GM12878 (cell line): ENCODE measurements at regions not wholly inside any gene's neighbourhood (a gene's known extent, or its start where the extent isn't known, plus 50 kb on each side); places are given as distances from the start of the nearest gene placed in this dataset.

ENCODE experiments used
- ATAC-seq: fragments of 200-7000 bp; cut with Tn5 transposase; 3 replicates; pipeline ENCODE4 v1.9.1; 2020; ENCODE audit warnings: mild to moderate bottlenecking, moderate library complexity
- BruUV-seq: library from RNA; stranded (reverse); fragments of 400-500 nt; replicated peaks from 2 replicates; lab custom pipeline; 2021; lab: Mats Ljungman, UMichigan
- CTCF ChIA-PET: fragments of 300-600 bp; sonication (Branson Sonifier 250); formaldehyde crosslinking; extraction: SDS; loops from one replicate; lab custom pipeline; 2021; ENCODE audit warnings: inconsistent platforms; lab: Yijun Ruan, JAX
- POLR2A ChIA-PET: fragments of 350-600 bp; formaldehyde crosslinking; extraction: SDS; loops from one replicate; lab custom pipeline; 2021; ENCODE audit warnings: inconsistent platforms; lab: Charles Lee
- RAD21 ChIA-PET: fragments of 300-600 bp; sonication (Branson Sonifier 250); formaldehyde crosslinking; loops from one replicate; lab custom pipeline; 2023; ENCODE audit warnings: antibody characterized with exemption; ENCODE audit not compliant: unreplicated experiment; lab: Charles Lee
- SMC1A ChIA-PET: fragments of 300-600 bp; sonication (Branson Sonifier 250); formaldehyde crosslinking; loops from one replicate; lab custom pipeline; 2023; ENCODE audit not compliant: unreplicated experiment, uncharacterized antibody; lab: Charles Lee
- DNase-seq: peaks from one replicate; pipeline ENCODE4 v3.0.0-alpha.2; 2011; ENCODE audit warnings: low read depth, low spot score
- FAIRE-seq: peaks from 3 replicates; lab custom pipeline; 2011; peaks lifted over from hg19 to GRCh38; lab: Jason Lieb, UNC
- H2AFZ ChIP-seq: 2 replicates; pipeline ENCODE4 v1.6.0; 2011; ENCODE audit warnings: low read depth, low read length, control low read depth; ENCODE audit not compliant: control insufficient read depth
- H3K27ac ChIP-seq: 2 replicates; pipeline ENCODE4 v1.5.1; 2011; ENCODE audit warnings: control low read depth; ENCODE audit not compliant: control insufficient read depth, insufficient read depth
- H3K27me3 ChIP-seq, 2 experiments: replicated peaks in 1 of 2; 2 replicates each; pipeline versions ENCODE4 v1.6.0 to v1.6.1; 2011; ENCODE audit warnings: low read length in 1 of 2; ENCODE audit not compliant: control insufficient read depth in 2 of 2, insufficient read depth in 2 of 2
- H3K36me3 ChIP-seq, 2 experiments: 2 replicates each; pipeline ENCODE4 v1.5.1; 2011; ENCODE audit warnings: low read length in 1 of 2; ENCODE audit not compliant: control insufficient read depth in 2 of 2, insufficient read depth in 2 of 2
- H3K4me1 ChIP-seq: 2 replicates; pipeline ENCODE4 v1.6.1; 2011; ENCODE audit warnings: mild to moderate bottlenecking, low read length, moderate library complexity, mixed read lengths; ENCODE audit not compliant: control insufficient read depth, insufficient read depth
- H3K4me2 ChIP-seq: 2 replicates; pipeline ENCODE4 v1.6.0; 2011; ENCODE audit warnings: control low read depth; ENCODE audit not compliant: control insufficient read depth, insufficient read depth
- H3K4me3 ChIP-seq: fragments of 200-600 bp; sonication (generic); 2 replicates; pipeline ENCODE4 v1.5.1; 2016
- H3K79me2 ChIP-seq: 2 replicates; pipeline ENCODE4 v1.6.0; 2011; ENCODE audit warnings: low read length; ENCODE audit not compliant: control insufficient read depth, insufficient read depth
- H3K9ac ChIP-seq: 2 replicates; pipeline ENCODE4 v1.8.0; 2011; ENCODE audit warnings: low read length, control low read depth, mixed read lengths; ENCODE audit not compliant: control insufficient read depth, insufficient read depth
- H3K9me3 ChIP-seq: replicated peaks from 3 replicates; pipeline ENCODE4 v1.5.1; 2011; ENCODE audit warnings: mild to moderate bottlenecking, low read length; ENCODE audit not compliant: control insufficient read depth, insufficient read depth
- H4K20me1 ChIP-seq: 2 replicates; pipeline ENCODE4 v1.6.0; 2011; ENCODE audit not compliant: control insufficient read depth, insufficient read depth
- BMI1 ChIP-seq: fragments of 450-650 bp; IDR thresholded peaks from 2 replicates; pipeline ENCODE4 v1.6.1; 2016; ENCODE audit warnings: mild to moderate bottlenecking, moderate library complexity, borderline replicate concordance
- RAD21 ChIP-seq: IDR thresholded peaks from 2 replicates; pipeline ENCODE4 v1.6.1; 2011; ENCODE audit warnings: mild to moderate bottlenecking, low read depth, low read length, moderate library complexity; ENCODE audit not compliant: insufficient read depth
- RUNX3 ChIP-seq: IDR thresholded peaks from 2 replicates; pipeline ENCODE4 v1.6.1; 2012; ENCODE audit warnings: low read length, inconsistent platforms
- SMARCA5 ChIP-seq: fragments of 450-650 bp; IDR thresholded peaks from 2 replicates; pipeline ENCODE4 v1.6.1; 2017; ENCODE audit warnings: mild to moderate bottlenecking
- SRF ChIP-seq, 2 experiments: IDR thresholded peaks; 2 replicates each; pipeline ENCODE4 v1.6.1; 2011; ENCODE audit warnings: low read depth in 2 of 2, low read length in 2 of 2, mild to moderate bottlenecking in 1 of 2, moderate library complexity in 1 of 2
- TCF3 ChIP-seq: IDR thresholded peaks from 2 replicates; pipeline ENCODE4 v1.6.1; 2012; ENCODE audit warnings: low read depth, mild to moderate bottlenecking, low read length, borderline replicate concordance; ENCODE audit not compliant: insufficient read depth
- in situ Hi-C: fragments of 300-500 bp; cut with MboI; formaldehyde crosslinking; loops from 9 replicates; pipeline ENCODE4 v1.14.3; 2018; ENCODE audit warnings: mixed read lengths
- intact Hi-C: fragments of 100-400 bp; cut with micrococcal nuclease; formaldehyde crosslinking; loops from one replicate; pipeline ENCODE4 v1.14.2; 2022; ENCODE audit not compliant: unreplicated experiment
- TF ChIP-seq, protein P1 (sequence below): IDR thresholded peaks from 2 replicates; pipeline ENCODE4 v1.6.1; 2012; ENCODE audit warnings: mild to moderate bottlenecking, low read depth, low read length

GRCh38 chr9:15369238-15369637, 53.4 kb upstream of the SNAPC3 start:
- ChIA-PET SMC1A (no interaction called here), CTCF (interaction anchor here (1.2 kb wide), 1 partner anchor 47 kb away, joined by 3 read pairs; no protein-coding TSS in a partner anchor)

More at GRCh38 chr9:15369238-15369637, 53.4 kb upstream of the SNAPC3 start:
- no TSS peak for BruUV-seq
- ATAC-seq (no peak), DNase-seq (no peak), FAIRE-seq (no peak)
- Histone ChIP-seq H3K27ac (no peak overlapping the region), H3K27me3 (0 out of 4 replicates have a peak, but pooled peaks cover 0 to 2% of the 10 kb centered on the region in 2 experiments), H3K9me3 (no peaks in the 10 kb centered on the region), H3K36me3 (no peaks in the 10 kb centered on the region), H3K4me2 (no peak overlapping the region), H3K4me1 (no peaks in the 10 kb centered on the region)
- RAD21 ChIA-PET: no interaction called here
- in situ Hi-C loops: no loop called here
- POLR2A ChIA-PET: no interaction called here
- no peak for TF ChIP-seq TCF3
- TF ChIP-seq SMARCA5: no peak
- no peak for TF ChIP-seq RAD21
- no peak for TF ChIP-seq RUNX3
- TF ChIP-seq BMI1: no peak
- TF ChIP-seq, protein P1, sequence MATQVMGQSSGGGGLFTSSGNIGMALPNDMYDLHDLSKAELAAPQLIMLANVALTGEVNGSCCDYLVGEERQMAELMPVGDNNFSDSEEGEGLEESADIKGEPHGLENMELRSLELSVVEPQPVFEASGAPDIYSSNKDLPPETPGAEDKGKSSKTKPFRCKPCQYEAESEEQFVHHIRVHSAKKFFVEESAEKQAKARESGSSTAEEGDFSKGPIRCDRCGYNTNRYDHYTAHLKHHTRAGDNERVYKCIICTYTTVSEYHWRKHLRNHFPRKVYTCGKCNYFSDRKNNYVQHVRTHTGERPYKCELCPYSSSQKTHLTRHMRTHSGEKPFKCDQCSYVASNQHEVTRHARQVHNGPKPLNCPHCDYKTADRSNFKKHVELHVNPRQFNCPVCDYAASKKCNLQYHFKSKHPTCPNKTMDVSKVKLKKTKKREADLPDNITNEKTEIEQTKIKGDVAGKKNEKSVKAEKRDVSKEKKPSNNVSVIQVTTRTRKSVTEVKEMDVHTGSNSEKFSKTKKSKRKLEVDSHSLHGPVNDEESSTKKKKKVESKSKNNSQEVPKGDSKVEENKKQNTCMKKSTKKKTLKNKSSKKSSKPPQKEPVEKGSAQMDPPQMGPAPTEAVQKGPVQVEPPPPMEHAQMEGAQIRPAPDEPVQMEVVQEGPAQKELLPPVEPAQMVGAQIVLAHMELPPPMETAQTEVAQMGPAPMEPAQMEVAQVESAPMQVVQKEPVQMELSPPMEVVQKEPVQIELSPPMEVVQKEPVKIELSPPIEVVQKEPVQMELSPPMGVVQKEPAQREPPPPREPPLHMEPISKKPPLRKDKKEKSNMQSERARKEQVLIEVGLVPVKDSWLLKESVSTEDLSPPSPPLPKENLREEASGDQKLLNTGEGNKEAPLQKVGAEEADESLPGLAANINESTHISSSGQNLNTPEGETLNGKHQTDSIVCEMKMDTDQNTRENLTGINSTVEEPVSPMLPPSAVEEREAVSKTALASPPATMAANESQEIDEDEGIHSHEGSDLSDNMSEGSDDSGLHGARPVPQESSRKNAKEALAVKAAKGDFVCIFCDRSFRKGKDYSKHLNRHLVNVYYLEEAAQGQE: no peak
- no peak for TF ChIP-seq SRF (IDR thresholded peaks at IDR 0.05; ENCODE audit: low read depth in 2 of 2, low read length in 2 of 2)
- TF ChIP-seq, all 136 proteins: peak for 0
- Histone ChIP-seq H3K4me3 (no peak overlapping the region), H2AFZ (no peak overlapping the region), H4K20me1 (no peaks in the 10 kb centered on the region), H3K79me2 (no peaks in the 10 kb centered on the region), H3K9ac (no peak overlapping the region)
- intact Hi-C loops: no loop called here
